Peyer's patch (tissue), 4 donors: ENCODE measurements at regions not wholly inside any gene's neighbourhood (a gene's known extent, or its start where the extent isn't known, plus 50 kb on each side); places are given as distances from the start of the nearest gene placed in this dataset.

ENCODE experiments used
- DNase-seq, 3 donors: peaks; one replicate each; pipeline ENCODE4 v3.0.0-alpha.2; 2017 to 2019
- H3K27ac ChIP-seq, 4 donors: fragments of 200-600 bp; sonication (generic); one replicate each; pipeline ENCODE4 v1.5.1; 2016 to 2019
- H3K27me3 ChIP-seq, 2 donors: fragments of 200-600 bp; sonication (generic); one replicate each; pipeline ENCODE4 v1.5.1; 2019
- H3K36me3 ChIP-seq, 3 donors: fragments of 200-600 bp; sonication (generic); one replicate each; pipeline ENCODE4 v1.5.1; 2016 to 2019
- H3K4me1 ChIP-seq, 4 donors: fragments of 200-600 bp; sonication (generic); one replicate each; pipeline ENCODE4 v1.5.1; 2016 to 2019
- H3K4me3 ChIP-seq, 4 donors: fragments of 200-600 bp; sonication (generic); 1 replicate in 3 of 4; 2 replicates in 1 of 4; pipeline ENCODE4 v1.5.1; 2016 to 2019; ENCODE audit warnings: mild to moderate bottlenecking in 1 of 4
- H3K9me3 ChIP-seq, 4 donors: fragments of 200-600 bp; sonication (generic); one replicate each; pipeline ENCODE4 v1.5.1; 2016 to 2019; ENCODE audit warnings: mild to moderate bottlenecking in 1 of 4
- CTCF ChIP-seq, 6 experiments: fragments of 450-650 bp in 4 of 6; fragments of 200-600 bp in 2 of 6; sonication (generic) in 1 of 6; IDR thresholded peaks; one replicate each; pipeline ENCODE4 v1.5.1; 2017 to 2019; ENCODE audit warnings: antibody characterized with exemption in 6 of 6, mild to moderate bottlenecking in 3 of 6, moderate library complexity in 1 of 6
- POLR2A ChIP-seq, 2 donors: fragments of 450-650 bp; IDR thresholded peaks; one replicate each; pipeline ENCODE4 v1.5.1; 2017; ENCODE audit warnings: antibody characterized with exemption in 2 of 2, mild to moderate bottlenecking in 2 of 2, moderate library complexity in 2 of 2

GRCh38 chr14:81927070-81927469, 393.4 kb upstream of the SEL1L start:
- TF ChIP-seq POLR2A (IDR thresholded peaks at IDR 0.05) (no peak), CTCF (IDR thresholded peaks at IDR 0.05) (no peak)
- DNase-seq, result no peak

GRCh38 chr14:81931828-81932227, 398.2 kb upstream of the SEL1L start:
- no peak overlapping the region for H3K4me3 ChIP-seq
- H3K27ac ChIP-seq, result no peak overlapping the region
- no peak for DNase-seq
- H3K27me3 ChIP-seq, result no peaks in the 10 kb centered on the region
- TF ChIP-seq CTCF (IDR thresholded peaks at IDR 0.05) (no peak), POLR2A (IDR thresholded peaks at IDR 0.05) (no peak)
- no peaks in the 10 kb centered on the region for H3K9me3 ChIP-seq
- H3K4me1 ChIP-seq, result no peaks in the 10 kb centered on the region
- no peaks in the 10 kb centered on the region for H3K36me3 ChIP-seq

More at GRCh38 chr14:81927070-81927469, 393.4 kb upstream of the SEL1L start:
- no peak overlapping the region for H3K4me3 ChIP-seq
- H3K9me3 ChIP-seq, result no peaks in the 10 kb centered on the region
- H3K36me3 ChIP-seq, result no peaks in the 10 kb centered on the region
- no peak overlapping the region for H3K27ac ChIP-seq
- H3K27me3 ChIP-seq, result no peaks in the 10 kb centered on the region
- H3K4me1 ChIP-seq, result no peaks in the 10 kb centered on the region

GRCh38 chr14:81936348-81936747, 402.7 kb upstream of the SEL1L start:
- no peak for DNase-seq
- no peaks in the 10 kb centered on the region for H3K36me3 ChIP-seq
- no peak overlapping the region for H3K4me3 ChIP-seq
- H3K9me3 ChIP-seq, result no peaks in the 10 kb centered on the region
- H3K4me1 ChIP-seq, result no peaks in the 10 kb centered on the region
- no peaks in the 10 kb centered on the region for H3K27me3 ChIP-seq
- H3K27ac ChIP-seq, result no peak overlapping the region
- TF ChIP-seq POLR2A (IDR thresholded peaks at IDR 0.05) (no peak), CTCF (IDR thresholded peaks at IDR 0.05) (no peak)

DNA sequence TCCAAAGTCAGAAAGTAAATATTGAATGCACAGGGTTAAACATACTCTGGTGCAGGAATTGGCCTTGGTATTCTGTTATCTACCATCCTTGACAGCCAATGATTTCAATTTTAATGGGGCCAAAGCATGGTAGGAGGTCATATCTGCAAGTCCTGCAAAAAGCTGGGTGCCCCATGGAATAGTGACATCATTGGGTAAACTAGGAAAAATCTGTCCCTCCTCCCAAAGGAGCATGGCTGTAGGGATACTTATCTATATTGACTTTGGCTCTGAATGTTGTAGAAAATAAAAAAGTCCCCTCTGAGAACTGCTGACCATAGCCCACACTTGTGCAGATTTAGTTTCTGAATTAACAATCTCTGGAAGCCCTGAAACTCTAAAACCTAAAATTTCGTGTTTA, 403.2 kb upstream of the SEL1L start:
- no peaks in the 10 kb centered on the region for H3K36me3 ChIP-seq
- no peak for DNase-seq
- no peak for TF ChIP-seq POLR2A (IDR thresholded peaks at IDR 0.05)
- no peak for TF ChIP-seq CTCF (IDR thresholded peaks at IDR 0.05)
- no peak overlapping the region for H3K27ac ChIP-seq
- H3K4me3 ChIP-seq, result no peak overlapping the region
- no peaks in the 10 kb centered on the region for H3K27me3 ChIP-seq
- no peaks in the 10 kb centered on the region for H3K4me1 ChIP-seq
- no peaks in the 10 kb centered on the region for H3K9me3 ChIP-seq

- Histone ChIP-seq H3K4me3 (no peak overlapping the region), H3K4me1 (no peaks in the 10 kb centered on the region), H3K27me3 (no peaks in the 10 kb centered on the region), H3K9me3 (no peaks in the 10 kb centered on the region), H3K36me3 (no peaks in the 10 kb centered on the region), H3K27ac (no peak overlapping the region)
- DNase-seq, result no peak
- TF ChIP-seq POLR2A (IDR thresholded peaks at IDR 0.05) (no peak), CTCF (IDR thresholded peaks at IDR 0.05) (no peak)
Measured at GRCh38 chr14:81938341-81938740, 404.7 kb upstream of the SEL1L start.

DNA sequence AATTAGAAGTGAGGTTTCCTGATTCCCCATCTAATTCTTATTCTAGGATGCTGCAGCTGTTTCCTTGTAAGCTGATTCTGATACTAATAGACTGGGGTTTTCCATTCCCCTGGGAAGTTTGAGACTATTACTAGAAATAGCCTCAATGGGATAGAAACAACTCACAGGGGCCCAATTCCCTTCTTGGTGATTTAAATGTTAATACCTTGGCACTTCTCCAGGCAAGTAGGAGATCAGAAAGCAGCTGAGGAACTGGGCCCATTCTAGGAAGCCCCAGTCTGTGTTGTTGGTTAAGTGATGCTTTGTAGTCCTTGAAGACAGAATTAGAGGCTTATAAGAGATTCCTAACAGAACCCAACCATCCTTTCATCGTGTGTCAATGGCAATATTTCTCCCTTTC, 407.0 kb upstream of the SEL1L start:
- no peak overlapping the region for H3K27ac ChIP-seq
- H3K36me3 ChIP-seq, result no peaks in the 10 kb centered on the region
- H3K4me1 ChIP-seq, result no peaks in the 10 kb centered on the region
- no peak for DNase-seq
- no peaks in the 10 kb centered on the region for H3K9me3 ChIP-seq
- TF ChIP-seq POLR2A (IDR thresholded peaks at IDR 0.05), result no peak
- no peak for TF ChIP-seq CTCF (IDR thresholded peaks at IDR 0.05)
- no peak overlapping the region for H3K4me3 ChIP-seq
- no peaks in the 10 kb centered on the region for H3K27me3 ChIP-seq
